GM23248 (cell line): ENCODE measurements at regions not wholly inside any gene's neighbourhood (a gene's known extent, or its start where the extent isn't known, plus 50 kb on each side); places are given as distances from the start of the nearest gene placed in this dataset.

Experiments
- EZH2 ChIP-seq: fragments of 200-600 bp; sonication (generic); IDR thresholded peaks from 2 replicates; pipeline ENCODE4 v1.6.1; 2018; ENCODE audit warnings: antibody characterized with exemption, mild to moderate bottlenecking; ENCODE audit not compliant: insufficient read depth, poor library complexity, severe bottlenecking
- EZH2phosphoT487 ChIP-seq: fragments of 200-600 bp; sonication (generic); IDR thresholded peaks from 2 replicates; pipeline ENCODE4 v1.6.1; 2018; ENCODE audit warnings: antibody characterized with exemption, moderate library complexity, mild to moderate bottlenecking, low read depth; ENCODE audit not compliant: insufficient read depth

DNA sequence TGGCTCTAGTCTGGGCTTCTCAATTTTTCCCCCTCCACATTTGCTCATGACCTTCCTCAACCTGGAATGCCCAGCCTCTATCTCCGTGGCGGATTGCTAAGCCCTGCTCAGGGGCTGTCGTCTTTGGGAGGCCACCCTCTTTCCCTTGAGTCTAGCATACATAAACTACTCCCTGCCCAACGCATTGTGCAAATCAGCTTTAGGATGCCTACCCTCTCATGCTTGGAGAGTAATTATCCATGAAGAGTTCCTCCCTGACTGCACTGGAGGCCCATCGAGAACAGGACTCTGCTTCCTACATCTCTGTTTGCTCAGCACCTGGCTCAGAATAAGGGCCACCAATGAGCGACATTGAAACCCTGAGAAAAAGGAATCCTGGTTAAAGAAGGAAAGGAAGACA lies 53.7 kb upstream of the NPAS2 start:
- TF ChIP-seq EZH2: no peak
- TF ChIP-seq EZH2phosphoT487: no peak
